ENCODE measurements at regions not wholly inside any gene's neighbourhood (a gene's known extent, or its start where the extent isn't known, plus 50 kb on each side); places are given as distances from the start of the nearest gene placed in this dataset.

DNA sequence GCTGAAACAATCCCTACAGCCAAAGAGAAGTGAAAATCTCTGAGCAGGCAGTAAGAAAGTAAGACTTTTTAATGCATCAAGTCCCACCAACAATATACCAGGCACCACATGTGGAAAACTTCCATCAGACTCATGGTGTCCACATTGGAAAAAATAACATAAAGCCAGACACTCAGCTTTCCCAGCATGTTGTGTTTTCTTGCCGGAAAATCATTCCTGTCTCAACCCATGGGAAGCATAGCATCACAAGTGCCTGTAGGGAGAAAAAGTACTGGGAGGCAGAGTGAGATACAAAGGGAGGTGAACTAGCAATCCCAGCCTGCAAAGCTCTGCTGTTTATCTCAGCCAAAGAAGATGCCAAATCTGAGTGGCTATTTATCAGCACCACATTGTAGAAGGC is 868.9 kb downstream of the SI start:
- no peak overlapping the region for H3K4me3 ChIP-seq (ENCODE audit: low read depth, low read length)
- TF ChIP-seq, protein P1, sequence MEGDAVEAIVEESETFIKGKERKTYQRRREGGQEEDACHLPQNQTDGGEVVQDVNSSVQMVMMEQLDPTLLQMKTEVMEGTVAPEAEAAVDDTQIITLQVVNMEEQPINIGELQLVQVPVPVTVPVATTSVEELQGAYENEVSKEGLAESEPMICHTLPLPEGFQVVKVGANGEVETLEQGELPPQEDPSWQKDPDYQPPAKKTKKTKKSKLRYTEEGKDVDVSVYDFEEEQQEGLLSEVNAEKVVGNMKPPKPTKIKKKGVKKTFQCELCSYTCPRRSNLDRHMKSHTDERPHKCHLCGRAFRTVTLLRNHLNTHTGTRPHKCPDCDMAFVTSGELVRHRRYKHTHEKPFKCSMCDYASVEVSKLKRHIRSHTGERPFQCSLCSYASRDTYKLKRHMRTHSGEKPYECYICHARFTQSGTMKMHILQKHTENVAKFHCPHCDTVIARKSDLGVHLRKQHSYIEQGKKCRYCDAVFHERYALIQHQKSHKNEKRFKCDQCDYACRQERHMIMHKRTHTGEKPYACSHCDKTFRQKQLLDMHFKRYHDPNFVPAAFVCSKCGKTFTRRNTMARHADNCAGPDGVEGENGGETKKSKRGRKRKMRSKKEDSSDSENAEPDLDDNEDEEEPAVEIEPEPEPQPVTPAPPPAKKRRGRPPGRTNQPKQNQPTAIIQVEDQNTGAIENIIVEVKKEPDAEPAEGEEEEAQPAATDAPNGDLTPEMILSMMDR (conservative IDR thresholded peaks at IDR 0.05; ENCODE audit: low read depth, low read length), result no peak
- no peak for DNase-seq (ENCODE audit: low read depth)

DNA sequence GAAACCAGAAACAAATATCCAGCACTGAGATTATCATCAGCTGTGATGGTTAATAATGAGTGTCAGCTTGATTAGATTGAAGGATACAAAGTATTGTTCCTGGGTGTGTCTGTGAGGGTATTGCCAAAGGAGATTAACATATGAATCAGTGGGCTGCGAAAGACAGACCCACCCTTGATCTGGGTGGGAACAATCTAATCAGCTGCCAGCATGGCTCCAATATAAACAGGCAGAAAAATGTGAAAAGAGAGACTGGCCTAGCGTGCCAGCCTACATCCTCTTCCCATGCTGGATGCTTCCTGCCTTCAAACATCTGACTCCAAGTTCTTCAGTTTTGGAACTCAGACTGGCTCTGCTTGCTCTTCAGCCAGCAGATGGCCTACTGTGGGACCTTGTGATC is 869.5 kb downstream of the SI start:
- TF ChIP-seq, protein P1 (conservative IDR thresholded peaks at IDR 0.05; ENCODE audit: low read depth, low read length), result no peak
- no peak for DNase-seq (ENCODE audit: low read depth)
- no peak overlapping the region for H3K4me3 ChIP-seq (ENCODE audit: low read depth, low read length)

DNA sequence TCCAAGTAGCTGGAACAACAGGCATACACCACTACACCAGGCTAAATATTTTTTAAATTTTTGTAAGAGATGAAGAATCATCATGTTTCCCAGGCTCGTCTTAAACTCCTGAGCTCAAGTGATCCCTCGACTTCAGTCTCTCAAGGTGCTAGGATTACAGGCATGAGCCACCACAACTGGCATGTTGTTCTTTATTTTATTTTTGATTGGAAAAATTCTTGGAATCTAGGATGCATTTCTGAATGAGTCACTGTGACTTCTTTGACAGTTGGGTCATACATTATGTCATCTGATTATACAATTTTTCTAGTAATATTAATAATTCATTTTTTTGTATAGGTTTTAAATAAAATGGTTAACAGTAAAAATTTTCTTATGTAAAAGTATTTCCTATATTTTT is 870.2 kb downstream of the SI start:
- peak; percentile 2 for DNase-seq (ENCODE audit: low read depth)

DNA sequence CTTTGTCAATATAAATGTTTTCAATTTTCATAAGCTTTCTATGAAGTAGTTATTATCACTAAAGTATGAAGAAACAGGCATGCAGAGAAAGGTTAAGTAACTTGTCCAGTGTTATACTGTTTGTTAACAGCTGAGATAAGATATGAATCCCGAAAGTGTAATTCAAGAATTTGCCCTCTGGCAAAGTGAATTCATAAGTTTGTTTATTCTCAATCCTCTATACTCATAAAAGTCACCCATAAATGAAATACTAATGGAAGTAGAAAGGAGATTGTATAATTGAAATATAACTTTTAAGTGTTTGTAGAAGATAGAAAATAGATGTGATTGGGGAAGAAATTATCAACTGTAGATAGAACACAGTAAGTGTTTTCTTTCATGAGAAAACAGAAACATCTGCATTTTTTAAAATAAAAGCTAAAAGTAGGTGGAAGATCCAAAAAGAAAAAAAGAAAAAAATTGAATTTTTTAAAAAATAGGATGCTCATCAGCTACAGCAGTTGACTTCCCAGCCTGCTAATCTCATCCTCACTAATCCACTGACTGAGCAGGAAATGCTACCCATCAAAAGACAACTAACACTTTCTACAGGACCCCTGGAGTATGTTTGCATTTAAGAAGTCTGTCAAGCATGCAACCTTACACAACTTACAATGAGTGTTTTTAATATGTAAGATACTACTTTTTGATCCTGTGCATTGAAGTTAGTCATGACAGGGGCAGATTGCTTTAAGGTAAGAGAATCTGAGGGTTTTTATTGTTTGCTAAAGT is 878.1 kb downstream of the SI start:
- TF ChIP-seq, protein P1 (conservative IDR thresholded peaks at IDR 0.05; ENCODE audit: low read depth, low read length), result no peak
- DNase-seq (ENCODE audit: low read depth), result no peak
- H3K4me3 ChIP-seq (ENCODE audit: low read depth, low read length), result no peak overlapping the region

More for the DNA sequence above, 870.2 kb downstream of the SI start:
- TF ChIP-seq, protein P1 (conservative IDR thresholded peaks at IDR 0.05; ENCODE audit: low read depth, low read length), result no peak
- H3K4me3 ChIP-seq (ENCODE audit: low read depth, low read length), result no peak overlapping the region

DNA sequence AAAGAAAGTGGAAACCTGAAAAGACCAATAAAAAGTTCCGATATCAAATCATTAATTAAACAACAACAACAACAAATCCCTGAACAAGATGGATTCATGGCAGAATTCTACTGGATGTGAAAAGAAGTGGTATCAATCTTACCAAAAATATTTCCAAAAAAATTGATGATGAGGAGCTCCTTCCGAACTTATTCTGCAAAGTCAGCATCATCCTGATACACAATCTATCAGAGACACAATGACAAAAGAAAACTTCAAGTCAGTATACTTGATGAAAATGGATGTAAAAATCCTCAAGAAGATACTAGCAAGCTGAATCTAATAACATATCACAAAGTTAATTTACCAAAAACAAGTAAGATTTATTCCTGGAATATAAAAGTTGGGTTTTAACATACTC is 881.8 kb downstream of the SI start:
- TF ChIP-seq, protein P1 (conservative IDR thresholded peaks at IDR 0.05; ENCODE audit: low read depth, low read length), result no peak
- H3K4me3 ChIP-seq (ENCODE audit: low read depth, low read length), result no peak overlapping the region
- DNase-seq (ENCODE audit: low read depth), result no peak

DNA sequence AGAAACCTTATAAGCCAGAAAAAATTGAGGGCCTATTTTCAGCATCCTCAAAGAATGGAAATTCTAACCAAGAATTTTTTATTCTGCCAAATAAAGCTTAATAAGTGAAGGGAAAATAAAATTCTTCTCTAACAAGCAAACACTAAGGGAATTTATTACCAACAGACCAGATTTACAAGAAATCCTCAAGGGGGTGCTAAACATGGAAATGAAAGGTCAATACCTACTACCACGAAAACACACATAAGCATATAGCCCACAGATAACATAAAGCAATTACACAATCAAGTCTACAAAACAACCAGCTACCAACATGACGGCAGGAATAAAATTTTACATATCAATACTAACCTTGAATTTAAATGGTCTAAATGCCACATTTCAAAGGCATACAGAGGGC is 883.5 kb downstream of the SI start:
- H3K4me3 ChIP-seq (ENCODE audit: low read depth, low read length), result no peak overlapping the region
- DNase-seq (ENCODE audit: low read depth), result no peak
- TF ChIP-seq, protein P1 (conservative IDR thresholded peaks at IDR 0.05; ENCODE audit: low read depth, low read length), result no peak

GRCh38 chr3:164192974-164193373 is 885.3 kb downstream of the SI start:
- no peak overlapping the region for H3K4me3 ChIP-seq (ENCODE audit: low read depth, low read length)
- DNase-seq (ENCODE audit: low read depth), result no peak
- TF ChIP-seq, protein P1 (conservative IDR thresholded peaks at IDR 0.05; ENCODE audit: low read depth, low read length), result no peak
